ENCODE measurements at regions not wholly inside any gene's neighbourhood (a gene's known extent, or its start where the extent isn't known, plus 50 kb on each side); places are given as distances from the start of the nearest gene placed in this dataset.

DNA sequence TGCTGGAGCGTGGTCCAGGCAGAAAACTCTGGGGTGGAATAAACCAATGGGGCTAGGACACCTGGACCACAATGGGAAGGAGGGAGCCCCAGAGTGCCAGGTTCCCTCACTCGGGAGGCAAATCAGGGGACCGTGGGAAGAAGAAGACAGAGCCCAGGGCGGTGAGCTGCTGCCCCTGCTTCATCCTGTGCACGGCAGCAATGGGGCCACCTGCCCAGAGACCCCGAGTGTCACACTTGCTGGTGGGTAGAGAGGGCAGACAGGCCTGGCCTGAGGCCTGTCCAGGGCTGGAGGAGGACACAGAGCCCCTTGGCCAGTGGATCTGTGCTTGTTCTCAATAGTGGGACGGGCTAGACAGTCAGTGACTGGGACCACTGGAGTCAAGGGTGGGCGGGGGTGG lies 58.2 kb downstream of the DIO3 start:
- TF ChIP-seq, protein P1, sequence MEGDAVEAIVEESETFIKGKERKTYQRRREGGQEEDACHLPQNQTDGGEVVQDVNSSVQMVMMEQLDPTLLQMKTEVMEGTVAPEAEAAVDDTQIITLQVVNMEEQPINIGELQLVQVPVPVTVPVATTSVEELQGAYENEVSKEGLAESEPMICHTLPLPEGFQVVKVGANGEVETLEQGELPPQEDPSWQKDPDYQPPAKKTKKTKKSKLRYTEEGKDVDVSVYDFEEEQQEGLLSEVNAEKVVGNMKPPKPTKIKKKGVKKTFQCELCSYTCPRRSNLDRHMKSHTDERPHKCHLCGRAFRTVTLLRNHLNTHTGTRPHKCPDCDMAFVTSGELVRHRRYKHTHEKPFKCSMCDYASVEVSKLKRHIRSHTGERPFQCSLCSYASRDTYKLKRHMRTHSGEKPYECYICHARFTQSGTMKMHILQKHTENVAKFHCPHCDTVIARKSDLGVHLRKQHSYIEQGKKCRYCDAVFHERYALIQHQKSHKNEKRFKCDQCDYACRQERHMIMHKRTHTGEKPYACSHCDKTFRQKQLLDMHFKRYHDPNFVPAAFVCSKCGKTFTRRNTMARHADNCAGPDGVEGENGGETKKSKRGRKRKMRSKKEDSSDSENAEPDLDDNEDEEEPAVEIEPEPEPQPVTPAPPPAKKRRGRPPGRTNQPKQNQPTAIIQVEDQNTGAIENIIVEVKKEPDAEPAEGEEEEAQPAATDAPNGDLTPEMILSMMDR (IDR thresholded peaks at IDR 0.05), result no peak
- TF ChIP-seq POLR2A (IDR thresholded peaks at IDR 0.05), result no peak

All from prostate gland (tissue), 2 donors.